ENCODE measurements at regions not wholly inside any gene's neighbourhood (a gene's known extent, or its start where the extent isn't known, plus 50 kb on each side); places are given as distances from the start of the nearest gene placed in this dataset.

DNA sequence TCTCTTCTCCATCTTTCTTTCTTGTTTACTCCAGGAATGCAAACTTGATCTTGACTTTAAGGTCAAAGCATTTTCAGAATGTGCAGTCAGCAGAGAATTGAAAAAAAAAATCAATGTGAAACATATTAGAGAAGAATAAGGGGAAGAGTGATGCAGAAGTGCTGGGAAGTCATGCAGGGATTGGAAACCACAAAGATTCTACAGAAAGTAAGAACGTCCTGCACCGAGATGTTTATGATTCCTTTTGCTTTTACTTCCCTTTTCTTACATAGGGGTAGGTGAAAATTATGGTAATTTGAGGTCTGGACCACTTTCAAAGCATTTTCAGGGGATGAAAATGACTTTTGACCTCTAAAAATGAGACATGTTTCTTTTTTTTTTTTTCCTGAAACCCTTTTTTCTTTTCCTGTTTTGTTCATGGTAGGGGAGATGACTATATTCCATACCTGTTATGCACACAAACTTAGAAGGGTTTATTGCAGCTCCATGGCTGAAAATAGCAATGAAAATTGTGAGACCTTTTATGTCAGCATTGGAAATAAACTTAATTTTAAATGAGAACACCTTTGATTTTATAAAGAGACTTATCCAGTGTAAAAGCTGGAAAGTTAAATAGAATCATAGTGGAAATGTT lies 623.5 kb upstream of the TBL1XR1 start:
- peak; percentile 42 to 78 (median 60) for DNase-seq

DNA sequence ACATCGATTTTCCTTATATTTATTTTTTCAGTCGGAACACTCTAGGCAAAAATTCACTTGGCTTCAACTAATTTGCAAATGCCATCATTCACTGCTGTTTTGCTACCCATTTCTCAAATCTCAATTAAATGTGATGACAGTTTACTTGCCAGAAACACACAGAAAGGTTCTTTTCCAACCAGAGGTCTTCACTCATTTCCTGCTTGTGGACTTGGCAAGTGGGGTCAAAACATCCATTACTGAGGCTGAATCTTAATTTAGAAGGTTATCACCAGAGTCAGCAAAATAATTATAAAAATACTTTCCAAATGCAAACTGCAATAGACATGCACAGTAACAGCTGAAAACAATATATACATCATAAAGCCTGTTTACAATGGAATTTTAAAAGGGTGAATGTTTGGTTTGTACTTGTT lies 625.4 kb upstream of the TBL1XR1 start:
- DNase-seq: no peak

DNA sequence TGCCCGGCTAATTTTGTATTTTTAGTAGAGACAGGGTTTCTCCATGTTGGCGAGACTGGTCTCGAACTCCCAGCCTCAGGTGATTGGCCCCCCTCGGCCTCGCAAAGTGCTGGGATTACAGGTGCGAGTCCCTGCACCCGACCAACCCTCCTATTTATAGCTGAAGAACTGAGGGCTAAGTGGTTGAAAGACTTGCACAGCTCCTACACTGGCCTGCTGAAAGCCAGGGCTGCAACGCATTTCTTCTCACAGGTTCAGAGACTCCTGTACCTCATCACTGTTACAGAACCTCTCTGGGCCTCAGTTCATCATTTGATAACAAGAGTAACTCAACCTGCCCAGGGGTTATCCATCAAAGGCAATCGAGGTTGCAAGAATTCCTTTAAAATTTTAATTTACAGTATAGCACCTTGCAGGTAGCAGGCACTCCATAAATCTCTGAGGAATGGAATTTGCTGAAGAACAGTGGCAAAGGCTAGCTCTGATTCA lies 626.5 kb upstream of the TBL1XR1 start:
- no peak for DNase-seq

- DNase-seq: peak in 3 of 4 experiments; percentile 26 to 38 (median 26)
Measured at GRCh38 chr3:177824190-177824786, 627.0 kb upstream of the TBL1XR1 start.

DNA sequence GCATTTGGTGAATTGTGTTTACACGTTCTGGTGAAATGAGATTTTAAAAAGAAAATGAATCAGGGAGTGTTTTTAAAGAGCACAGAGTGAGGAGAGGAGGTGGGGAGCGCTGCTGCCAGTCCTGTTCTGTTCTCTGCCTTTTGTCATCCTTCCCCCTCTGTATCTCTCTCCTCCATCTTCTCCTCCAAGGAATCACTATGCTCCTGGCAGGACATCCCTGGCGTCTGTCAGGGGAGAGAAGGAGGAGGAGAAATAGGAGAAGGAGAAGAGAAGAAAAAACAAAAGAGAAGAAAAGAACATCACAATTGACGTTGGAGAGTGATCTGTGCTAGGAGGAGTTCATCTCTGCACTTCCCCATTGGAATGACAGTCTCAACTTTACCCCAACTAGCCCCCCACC lies 627.6 kb upstream of the TBL1XR1 start:
- DNase-seq: no peak

DNA sequence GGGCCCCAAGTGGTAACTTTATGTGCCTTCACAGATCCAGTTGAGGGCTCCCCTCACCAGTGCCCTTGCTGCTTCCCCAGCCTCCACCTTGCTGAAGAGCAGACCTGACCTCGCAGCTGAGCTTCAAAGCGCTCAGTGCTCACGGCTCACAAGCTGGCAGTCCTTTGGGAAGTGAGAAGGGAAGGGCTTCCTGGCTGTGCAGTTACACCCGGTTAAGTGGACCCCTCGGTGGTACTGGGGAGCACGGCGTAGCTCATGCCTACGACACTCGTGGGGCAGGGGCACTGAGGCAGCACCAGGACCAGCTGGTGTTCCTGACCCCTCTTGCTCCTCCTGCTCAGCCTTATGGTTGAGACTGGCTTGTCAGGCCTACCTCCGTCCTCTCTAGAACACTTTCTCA lies 629.0 kb upstream of the TBL1XR1 start:
- no peak for DNase-seq

DNA sequence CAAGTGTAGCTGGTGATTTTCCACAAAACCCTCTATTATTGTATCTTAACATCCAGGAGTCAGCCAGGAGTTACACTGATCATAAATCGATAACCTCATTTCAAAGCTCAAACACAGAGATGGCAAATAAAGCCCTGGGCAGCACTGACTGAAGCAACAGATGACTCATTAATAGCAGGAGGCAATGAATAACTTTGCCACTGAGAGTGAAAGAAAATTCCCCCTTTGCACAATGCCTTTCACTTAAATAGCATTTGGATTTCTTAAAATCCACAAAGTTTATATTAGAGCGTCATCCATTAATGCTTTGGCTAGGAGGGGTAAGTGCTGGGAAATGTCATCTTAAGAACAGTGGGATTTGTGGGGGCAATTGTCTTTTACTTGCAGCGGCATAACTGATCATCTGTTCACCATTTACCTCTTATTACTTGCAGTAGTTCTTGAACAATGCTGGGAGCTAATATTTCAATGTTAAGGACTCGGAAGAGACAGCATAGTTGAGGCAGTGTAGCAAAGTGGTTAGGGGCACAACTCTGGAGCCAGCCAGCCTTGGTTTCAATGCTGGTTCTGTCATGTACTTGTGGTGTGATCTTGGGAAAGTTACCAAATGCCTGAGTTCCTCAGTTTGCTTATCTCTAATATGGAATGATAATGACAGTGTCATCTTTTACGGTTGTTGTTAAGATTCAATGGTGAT lies 630.4 kb upstream of the TBL1XR1 start:
- DNase-seq: peak; percentile 22 to 74 (median 57)

- no peak for DNase-seq
Measured at GRCh38 chr3:177828208-177828565, 630.9 kb upstream of the TBL1XR1 start.

DNA sequence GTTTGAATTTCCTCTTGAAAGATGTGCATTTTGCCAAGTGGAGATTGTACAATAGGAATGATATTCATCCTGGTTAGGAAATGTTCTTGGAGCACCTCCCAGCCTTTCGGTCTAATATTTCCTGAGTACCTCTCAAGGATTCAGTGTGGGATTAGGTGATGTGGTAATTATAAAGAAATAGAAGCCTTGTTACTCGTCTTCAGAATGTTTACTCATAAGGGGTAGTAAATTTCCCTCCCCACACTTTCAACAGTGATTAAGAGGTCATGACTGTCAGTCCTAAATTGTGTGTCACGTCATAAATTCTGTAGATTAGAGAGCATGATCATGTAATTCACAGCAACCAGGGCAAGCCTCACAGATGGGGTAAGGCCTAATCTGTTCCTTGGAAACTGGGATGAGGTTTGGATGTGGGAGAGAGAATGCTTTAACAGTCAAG lies 633.1 kb upstream of the TBL1XR1 start:
- no peak for DNase-seq

DNA sequence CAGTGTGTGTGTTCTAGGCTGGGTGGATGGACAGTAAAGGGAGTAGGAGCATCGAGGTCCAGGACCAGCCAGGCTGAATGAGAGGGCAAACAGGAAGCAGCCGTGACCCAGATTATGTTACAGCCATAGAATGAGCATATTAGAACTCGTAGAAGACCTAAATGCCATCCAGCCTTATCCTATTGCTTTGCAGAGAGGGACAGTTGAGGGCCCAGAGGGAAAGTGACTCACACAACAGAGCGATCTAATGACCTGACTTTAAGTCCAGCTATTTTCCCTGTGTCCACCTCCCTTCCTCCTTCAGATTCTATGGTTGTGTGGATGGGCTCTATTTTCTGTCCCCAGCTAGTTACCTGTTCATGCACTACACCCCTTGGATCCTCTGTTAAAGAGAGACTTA lies 634.1 kb upstream of the TBL1XR1 start:
- DNase-seq: no peak

DNA sequence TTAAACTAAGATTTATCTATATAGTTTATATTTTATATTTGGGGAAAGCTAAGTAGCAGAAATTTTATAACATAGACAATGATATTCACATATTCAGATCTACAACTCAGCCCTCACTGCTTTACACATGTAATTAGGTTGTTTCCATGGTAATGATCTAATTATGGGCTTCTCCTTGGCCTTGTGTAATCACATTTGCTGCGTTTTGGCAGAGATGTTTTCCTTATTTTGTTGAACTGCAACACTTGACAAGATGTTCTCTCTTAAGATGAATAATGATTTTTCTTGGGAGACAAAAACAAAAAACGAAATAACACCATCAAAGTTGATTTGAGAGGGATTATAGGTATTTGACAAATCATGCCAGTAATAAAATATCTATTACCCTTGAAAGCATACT lies 635.6 kb upstream of the TBL1XR1 start:
- DNase-seq: no peak

GRCh38 chr3:177833332-177833731 lies 636.0 kb upstream of the TBL1XR1 start:
- no peak for DNase-seq

DNA sequence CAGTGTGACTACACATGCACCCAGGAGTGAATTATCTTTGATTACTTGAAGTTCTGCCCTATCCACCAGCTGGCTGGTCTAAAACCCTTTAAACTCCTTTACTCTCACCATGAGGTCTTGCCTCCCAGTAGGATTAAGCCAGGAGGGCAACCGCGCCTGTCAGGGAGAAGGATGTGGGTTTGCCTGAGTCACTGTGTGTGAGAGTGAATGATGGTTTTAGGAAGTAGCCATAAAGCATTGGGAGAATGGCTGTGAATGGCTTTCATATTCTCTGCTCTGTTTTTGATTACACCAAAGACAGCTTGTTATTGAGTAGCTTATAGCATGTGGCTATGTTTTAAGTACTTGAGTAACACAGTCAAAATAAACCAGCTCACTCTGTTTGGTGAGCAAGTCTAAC lies 637.7 kb upstream of the TBL1XR1 start:
- DNase-seq: peak; percentile 63 to 79 (median 74)

- DNase-seq: no peak
Measured at GRCh38 chr3:177835917-177836316, 638.6 kb upstream of the TBL1XR1 start.

GRCh38 chr3:177836671-177837070 lies 639.4 kb upstream of the TBL1XR1 start:
- DNase-seq: no peak

GRCh38 chr3:177837951-177838655 lies 640.8 kb upstream of the TBL1XR1 start:
- DNase-seq: no peak

- DNase-seq: no peak
Measured at GRCh38 chr3:177838766-177839350, 641.6 kb upstream of the TBL1XR1 start.

DNA sequence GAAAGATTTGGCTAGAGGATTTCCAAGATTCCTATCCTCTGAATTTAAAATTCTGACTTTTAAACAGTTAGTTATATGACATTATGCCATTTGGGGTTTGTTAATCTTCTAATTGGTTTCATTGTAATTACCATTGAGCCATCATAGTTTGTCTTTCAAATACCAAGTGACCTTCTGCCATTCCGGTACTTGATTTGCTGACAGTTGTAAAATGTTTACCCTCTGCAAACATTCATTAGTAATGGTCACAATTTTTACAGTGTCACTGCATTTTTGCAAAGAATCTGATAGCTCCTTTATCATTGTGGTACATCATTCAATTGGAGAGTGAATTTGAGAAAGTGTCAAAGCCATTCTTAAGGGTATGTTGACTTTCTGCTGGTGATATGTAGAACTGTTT lies 645.0 kb upstream of the TBL1XR1 start:
- no peak for DNase-seq

DNA sequence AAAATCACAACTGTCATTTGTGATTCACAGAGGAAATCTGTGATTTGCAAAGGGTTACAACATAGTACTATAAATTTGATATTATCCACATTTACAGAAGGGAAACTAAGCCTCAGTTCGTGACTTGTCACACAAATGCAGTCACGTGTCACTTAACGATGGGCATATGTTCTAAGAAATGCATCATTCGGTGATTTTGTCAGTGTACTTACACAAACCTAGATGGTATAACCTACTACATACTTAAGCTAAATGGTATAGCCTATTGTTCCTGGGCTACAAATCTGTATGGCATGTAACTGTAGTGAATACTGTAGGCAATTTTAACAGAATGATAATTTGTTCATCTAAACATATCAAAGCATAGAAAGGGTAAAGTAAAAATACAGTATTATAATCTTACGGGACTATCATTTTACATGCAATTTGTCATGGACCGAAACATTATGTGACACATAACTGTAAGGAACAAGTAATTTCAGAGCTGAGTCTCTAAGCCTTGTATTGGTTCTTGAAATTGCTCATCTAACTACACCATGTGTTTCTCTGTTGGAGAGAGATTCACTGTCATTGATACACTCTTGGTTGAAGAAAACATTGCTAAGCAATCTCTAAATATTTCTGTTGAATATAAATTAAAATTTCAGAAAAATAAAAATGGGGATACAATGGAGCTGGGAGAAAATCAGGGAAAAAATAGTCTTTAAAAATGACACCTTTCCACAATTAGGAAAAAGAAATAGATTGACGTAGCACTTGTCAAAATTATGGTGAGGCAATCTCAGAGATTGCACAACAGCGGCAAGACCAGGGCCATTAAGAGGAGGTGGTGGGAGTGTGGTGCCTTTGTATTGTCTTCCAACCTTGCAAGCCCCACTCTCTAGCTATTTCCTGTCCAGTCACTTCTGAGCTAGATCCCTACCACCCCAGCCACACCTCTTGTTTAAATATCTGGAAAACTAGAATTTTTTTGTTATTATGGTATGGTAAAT lies 645.8 kb upstream of the TBL1XR1 start:
- DNase-seq: peak in 1 of 4 experiments; percentile 7

DNA sequence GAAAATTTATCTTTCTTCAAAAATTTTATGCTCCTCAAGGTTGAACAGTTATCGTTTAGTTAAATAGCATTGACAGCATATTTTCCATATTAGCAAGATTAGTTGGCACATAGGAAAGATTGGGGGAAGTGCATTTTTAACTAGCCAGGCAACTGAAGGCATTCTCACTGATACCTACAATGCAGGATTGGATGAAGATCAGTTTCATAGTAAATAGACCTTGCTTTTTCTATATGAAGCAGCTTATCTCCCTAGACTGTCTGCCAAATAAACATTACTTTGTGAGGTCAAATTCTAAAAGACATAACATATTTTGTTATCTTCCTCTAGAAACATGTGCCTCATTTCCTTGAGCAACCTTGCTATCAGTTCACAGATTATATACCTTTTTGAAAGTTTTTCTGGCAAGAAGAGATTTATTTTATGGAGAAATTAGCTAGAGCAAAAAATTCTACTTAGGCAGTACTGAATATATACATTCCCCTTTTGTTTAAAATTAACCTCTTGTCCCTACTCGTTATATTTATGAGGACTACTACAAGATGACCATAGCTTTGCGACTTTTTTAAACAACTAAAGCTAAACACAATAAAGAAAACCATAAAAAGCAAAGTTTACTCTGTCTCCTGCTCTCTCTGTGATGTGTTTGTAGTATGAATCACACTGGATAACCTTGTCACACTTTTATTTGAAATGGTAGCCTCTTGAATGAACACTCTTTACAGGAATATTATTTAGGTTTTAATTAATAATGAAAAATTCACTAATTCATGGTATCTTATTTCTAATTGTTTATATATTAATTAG lies 654.9 kb upstream of the TBL1XR1 start:
- no peak for DNase-seq

GRCh38 chr3:177855021-177855420 lies 657.7 kb upstream of the TBL1XR1 start:
- DNase-seq: no peak
